Stomach (tissue), 8 donors: ENCODE measurements at regions not wholly inside any gene's neighbourhood (a gene's known extent, or its start where the extent isn't known, plus 50 kb on each side); places are given as distances from the start of the nearest gene placed in this dataset.

Source experiments
- DNase-seq, 2 donors: peaks; one replicate each; pipeline versions ENCODE4 v3.0.0 to v3.0.0-alpha.2; 2013 to 2019
- H3K27ac ChIP-seq, 5 donors: fragments of 200-600 bp in 4 of 5; sonication (generic) in 4 of 5; one replicate each; pipeline ENCODE4 v1.5.1; 2013 to 2019; ENCODE audit warnings: mild to moderate bottlenecking in 1 of 5, moderate library complexity in 1 of 5
- H3K27me3 ChIP-seq, 3 donors: fragments of 200-600 bp; sonication (generic); one replicate each; pipeline ENCODE4 v1.5.1; 2017 to 2019; ENCODE audit warnings: mixed run types in 1 of 3
- H3K36me3 ChIP-seq, 4 donors: fragments of 200-600 bp; sonication (generic); 1 replicate in 3 of 4; 2 replicates in 1 of 4; pipeline ENCODE4 v1.5.1; 2016 to 2019
- H3K4me1 ChIP-seq, 4 donors: fragments of 200-600 bp; sonication (generic); one replicate each; pipeline ENCODE4 v1.5.1; 2016 to 2019
- H3K4me3 ChIP-seq, 4 donors: fragments of 200-600 bp; sonication (generic) in 3 of 4; one replicate each; pipeline ENCODE4 v1.5.1; 2016 to 2019; ENCODE audit warnings: mild to moderate bottlenecking in 1 of 4
- H3K9me3 ChIP-seq, 4 donors: fragments of 200-600 bp; sonication (generic); one replicate each; pipeline ENCODE4 v1.5.1; 2016 to 2019
- CTCF ChIP-seq, 7 experiments: fragments of 450-650 bp in 4 of 7; fragments of 200-600 bp in 3 of 7; sonication (generic) in 3 of 7; IDR thresholded peaks; one replicate each; pipeline ENCODE4 v1.5.1; 2016 to 2019; ENCODE audit warnings: antibody characterized with exemption in 7 of 7, control low read depth in 2 of 7, mild to moderate bottlenecking in 1 of 7
- EP300 ChIP-seq: sonication (generic); formaldehyde crosslinking; IDR thresholded peaks from one replicate; pipeline ENCODE4 v1.6.1; 2017; ENCODE audit warnings: antibody characterized with exemption
- POLR2A ChIP-seq, 4 donors: fragments of 450-650 bp; IDR thresholded peaks; one replicate each; pipeline ENCODE4 v1.6.1; 2016; ENCODE audit warnings: antibody characterized with exemption in 4 of 4, control low read depth in 2 of 4, mild to moderate bottlenecking in 1 of 4, moderate library complexity in 1 of 4
- POLR2AphosphoS5 ChIP-seq, 3 donors: sonication (generic); formaldehyde crosslinking; IDR thresholded peaks; one replicate each; pipeline ENCODE4 v1.6.1; 2016; ENCODE audit warnings: antibody characterized with exemption in 3 of 3
- WGBS, 5 donors: extraction: QIAGEN DNeasy Blood & Tissue Kit in 3 of 5; methylation state at CpG; one replicate each; pipeline versions ENCODE4 v1.1.5 to v1.1.7; 2013 to 2018; 5-methylcytosine and 5-hydroxymethylcytosine counted together
- intact Hi-C: fragments of 100-400 bp; cut with DNase I; formaldehyde crosslinking; loops from one replicate; pipeline ENCODE4 v1.15.1; 2023; ENCODE audit warnings: low total_unique reads
- donor health status: healthy with polysubstance abuse.
- donor health status: Bipolar disorder and iron deficiency.
- donor health status: healthy.

DNA sequence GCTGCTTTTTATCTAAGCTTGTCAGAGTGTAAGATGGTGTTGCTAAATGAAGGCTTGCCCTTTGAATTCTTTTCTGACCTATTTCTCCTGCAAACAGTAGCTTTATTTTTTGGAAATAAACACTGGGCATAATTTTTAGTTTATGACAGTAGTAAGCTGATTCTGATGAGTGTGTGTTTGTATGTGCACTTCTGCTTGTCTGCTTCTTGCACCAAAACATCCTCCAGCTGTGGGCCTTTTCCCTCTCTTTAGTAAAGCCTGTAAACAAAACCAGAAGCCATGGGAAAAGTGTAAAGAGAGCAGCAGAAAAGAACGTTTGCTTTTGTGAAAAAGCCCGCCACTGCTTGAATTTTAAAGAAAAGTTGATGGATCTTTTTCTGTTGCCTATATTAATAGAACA is 136.4 kb upstream of the IL12A start:
- no peak for DNase-seq
- H3K4me3 ChIP-seq = no peak overlapping the region
- TF ChIP-seq POLR2AphosphoS5 (IDR thresholded peaks at IDR 0.05) (no peak), CTCF (IDR thresholded peaks at IDR 0.05) (no peak), EP300 (no peak)
- H3K36me3 ChIP-seq = no peaks in the 10 kb centered on the region
- intact Hi-C loops = no loop called here
- 24 to 53% (median 41%) methylated on average over 2 of the region's 2 CpGs for WGBS, 5 donors
- H3K27ac ChIP-seq = peak overlapping the region in 4 of 5 donors; percentile 69 to 85 (median 78)
- H3K9me3 ChIP-seq = no peaks in the 10 kb centered on the region
- H3K27me3 ChIP-seq = no peaks in the 10 kb centered on the region
- peaks cover 10 to 58% (median 35%) of the 10 kb centered on the region in 4 donors for H3K4me1 ChIP-seq

GRCh38 chr3:159852821-159853505 is 135.7 kb upstream of the IL12A start:
- peak overlapping the region; percentile 30 to 85 (median 77) for H3K27ac ChIP-seq
- H3K36me3 ChIP-seq = no peaks in the 10 kb centered on the region
- intact Hi-C loops = no loop called here
- H3K4me1 ChIP-seq = peaks cover 10 to 64% (median 35%) of the 10 kb centered on the region in 4 donors
- H3K27me3 ChIP-seq = no peaks in the 10 kb centered on the region
- TF ChIP-seq POLR2A (IDR thresholded peaks at IDR 0.05) (no peak), CTCF (IDR thresholded peaks at IDR 0.05) (no peak), POLR2AphosphoS5 (IDR thresholded peaks at IDR 0.05) (peak; percentile 19 to 37 (median 34))
- DNase-seq = peak in 1 of 2 donors; percentile 72
- peak overlapping the region in 2 of 4 donors; percentile 24 for H3K4me3 ChIP-seq
- H3K9me3 ChIP-seq = no peaks in the 10 kb centered on the region
- 19 to 28% (median 21%) methylated on average over 11 of the region's 11 CpGs for WGBS, 5 donors

DNA sequence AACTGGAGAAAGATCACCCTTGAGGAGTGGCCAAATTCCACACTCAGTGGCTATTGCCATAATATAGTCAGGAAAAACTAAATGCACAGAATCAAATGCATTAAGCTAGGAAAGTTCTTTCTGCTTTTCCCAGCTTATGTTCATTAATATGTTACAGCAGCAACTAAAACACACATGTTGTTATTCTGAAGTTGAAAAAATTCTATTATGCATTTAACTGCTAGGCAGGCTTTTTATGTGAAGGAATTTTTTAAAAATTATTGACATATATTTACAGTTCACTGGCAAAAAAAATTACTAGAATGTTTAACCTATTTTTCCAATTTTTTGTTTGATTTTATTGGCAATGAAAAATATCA is 135.2 kb upstream of the IL12A start:
- Histone ChIP-seq H3K36me3 (no peaks in the 10 kb centered on the region), H3K27ac (peak overlapping the region in 4 of 5 donors; percentile 69 to 85 (median 78)), H3K4me1 (peaks cover 10 to 68% (median 35%) of the 10 kb centered on the region in 4 donors), H3K27me3 (no peaks in the 10 kb centered on the region), H3K9me3 (no peaks in the 10 kb centered on the region), H3K4me3 (peak overlapping the region in 2 of 4 donors; percentile 24)
- no peak for DNase-seq
- intact Hi-C loops = no loop called here
- TF ChIP-seq POLR2AphosphoS5 (IDR thresholded peaks at IDR 0.05) (no peak), EP300 (no peak), POLR2A (IDR thresholded peaks at IDR 0.05) (no peak), CTCF (IDR thresholded peaks at IDR 0.05) (no peak)

GRCh38 chr3:159854500-159855124 is 134.0 kb upstream of the IL12A start:
- peaks cover 10 to 67% (median 39%) of the 10 kb centered on the region in 4 donors for H3K4me1 ChIP-seq
- peak in 1 of 2 donors; percentile 57 for DNase-seq
- H3K27me3 ChIP-seq = no peaks in the 10 kb centered on the region
- H3K4me3 ChIP-seq = peak overlapping the region in 2 of 4 donors; percentile 4 to 15
- H3K27ac ChIP-seq = peak overlapping the region in 4 of 5 donors; percentile 69 to 85 (median 78)
- H3K36me3 ChIP-seq = no peaks in the 10 kb centered on the region
- intact Hi-C loops = no loop called here
- TF ChIP-seq CTCF (IDR thresholded peaks at IDR 0.05) (no peak), POLR2AphosphoS5 (IDR thresholded peaks at IDR 0.05) (peak in 1 of 3 donors; percentile 72)
- WGBS, 5 donors = 52 to 77% (median 66%) methylated on average over 8 of the region's 8 CpGs
- H3K9me3 ChIP-seq = no peaks in the 10 kb centered on the region
